NB4 (cell line): ENCODE measurements at regions not wholly inside any gene's neighbourhood (a gene's known extent, or its start where the extent isn't known, plus 50 kb on each side); places are given as distances from the start of the nearest gene placed in this dataset.
"Not testable (repeated sequence)": the region's sequence is repeated elsewhere in the genome, so short reads cannot be mapped to it uniquely, and the experiment has no call there.

ENCODE experiments used
- CTCF ChIP-seq: IDR thresholded peaks from one replicate; pipeline ENCODE4 v1.5.1; 2012; ENCODE audit warnings: low read depth, low read length
- MYC ChIP-seq: IDR thresholded peaks from 2 replicates; pipeline ENCODE4 v1.6.1; 2011; ENCODE audit warnings: low read depth, low read length
- POLR2A ChIP-seq: IDR thresholded peaks from 2 replicates; pipeline ENCODE4 v1.6.1; 2011; ENCODE audit warnings: mild to moderate bottlenecking; ENCODE audit not compliant: insufficient read length; ENCODE audit errors: extremely low read depth
- TF ChIP-seq, protein P1 (sequence below): IDR thresholded peaks from 2 replicates; pipeline ENCODE4 v1.6.1; 2011; ENCODE audit warnings: low read depth, low read length

GRCh38 chr1:207208691-207209090, 104.7 kb downstream of the C4BPA start:
- not testable (repeated sequence) for TF ChIP-seq MYC, CTCF, POLR2A
- TF ChIP-seq, protein P1, sequence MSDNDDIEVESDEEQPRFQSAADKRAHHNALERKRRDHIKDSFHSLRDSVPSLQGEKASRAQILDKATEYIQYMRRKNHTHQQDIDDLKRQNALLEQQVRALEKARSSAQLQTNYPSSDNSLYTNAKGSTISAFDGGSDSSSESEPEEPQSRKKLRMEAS = not testable (repeated sequence)
